GM12891 (cell line): ENCODE measurements at regions not wholly inside any gene's neighbourhood (a gene's known extent, or its start where the extent isn't known, plus 50 kb on each side); places are given as distances from the start of the nearest gene placed in this dataset.

Experiments used
- POLR2A ChIP-seq: IDR thresholded peaks from 2 replicates; pipeline ENCODE4 v1.6.1; 2011; ENCODE audit warnings: low read depth, low read length, control low read depth
- POLR2AphosphoS5 ChIP-seq: IDR thresholded peaks from 2 replicates; pipeline ENCODE4 v1.6.1; 2011; ENCODE audit warnings: low read depth, low read length, control low read depth
- POU2F2 ChIP-seq: IDR thresholded peaks from 2 replicates; pipeline ENCODE4 v1.6.1; 2011; ENCODE audit warnings: low read depth, mild to moderate bottlenecking, control low read depth, low read length, moderate library complexity
- TAF1 ChIP-seq: IDR thresholded peaks from 2 replicates; pipeline ENCODE4 v1.6.1; 2011; ENCODE audit warnings: low read depth, low read length, control low read depth

DNA sequence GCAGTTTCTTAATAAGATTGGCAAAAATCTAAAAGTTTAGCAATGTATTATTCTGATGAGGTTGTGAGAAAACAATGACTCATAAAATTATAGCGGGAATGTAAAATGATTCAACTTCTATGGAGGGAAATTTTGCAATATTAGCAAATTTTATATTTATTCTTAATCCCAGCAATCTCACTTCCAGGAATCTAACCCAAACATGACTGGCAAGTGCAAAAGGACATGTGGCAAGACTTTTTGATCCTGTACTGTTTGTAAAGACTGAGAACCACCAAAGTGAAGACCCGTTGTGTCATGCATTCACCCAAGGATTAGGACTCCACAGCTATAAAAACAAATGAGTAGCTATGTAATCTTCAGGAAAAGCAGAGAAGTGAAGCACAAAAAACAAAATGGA is 234.8 kb upstream of the KYNU start:
- TF ChIP-seq POLR2AphosphoS5: no peak
- TF ChIP-seq POLR2A: no peak
- TF ChIP-seq TAF1: no peak
- no peak for TF ChIP-seq POU2F2
